ENCODE measurements at regions not wholly inside any gene's neighbourhood (a gene's known extent, or its start where the extent isn't known, plus 50 kb on each side); places are given as distances from the start of the nearest gene placed in this dataset.

- Histone ChIP-seq H3K4me3 (no peak overlapping the region), H3K27ac (no peak overlapping the region), H3K4me1 (replicated peaks in 1 of 2) (no peaks in the 10 kb centered on the region)
- WGBS, 10 experiments = 59 to 100% (median 92%) methylated on average over 1 to 5 of the region's 5 CpGs; no CpG with 5 or more reads in 1 of the 10 experiments
- ATAC-seq (replicated peaks in 6 of 8) = no peak
- in situ Hi-C loops (cut with MboI; ENCODE audit: low pct_unique_long_range_greater_than_20kb in 2 of 9, low sequenced_read_pairs in 9 of 9, unreplicated experiment in 9 of 9) = no loop called here
Observed at GRCh38 chr7:14040528-14040927, 51.1 kb upstream of the ETV1 start.
